Body of pancreas (tissue), 4 donors: ENCODE measurements at regions not wholly inside any gene's neighbourhood (a gene's known extent, or its start where the extent isn't known, plus 50 kb on each side); places are given as distances from the start of the nearest gene placed in this dataset.

Source experiments
- POLR2A ChIP-seq, 3 donors: fragments of 450-650 bp; IDR thresholded peaks; one replicate each; pipeline ENCODE4 v1.6.1; 2016; ENCODE audit warnings: antibody characterized with exemption in 3 of 3, mild to moderate bottlenecking in 2 of 3
- TF ChIP-seq, protein P1 (sequence below), 7 experiments: fragments of 450-650 bp in 4 of 7; fragments of 200-600 bp in 3 of 7; sonication (generic) in 3 of 7; IDR thresholded peaks; one replicate each; pipeline ENCODE4 v1.5.1; 2016 to 2019; ENCODE audit warnings: antibody characterized with exemption in 7 of 7

GRCh38 chr11:112785149-112785548 lies 176.1 kb upstream of the NCAM1 start:
- TF ChIP-seq, protein P1, sequence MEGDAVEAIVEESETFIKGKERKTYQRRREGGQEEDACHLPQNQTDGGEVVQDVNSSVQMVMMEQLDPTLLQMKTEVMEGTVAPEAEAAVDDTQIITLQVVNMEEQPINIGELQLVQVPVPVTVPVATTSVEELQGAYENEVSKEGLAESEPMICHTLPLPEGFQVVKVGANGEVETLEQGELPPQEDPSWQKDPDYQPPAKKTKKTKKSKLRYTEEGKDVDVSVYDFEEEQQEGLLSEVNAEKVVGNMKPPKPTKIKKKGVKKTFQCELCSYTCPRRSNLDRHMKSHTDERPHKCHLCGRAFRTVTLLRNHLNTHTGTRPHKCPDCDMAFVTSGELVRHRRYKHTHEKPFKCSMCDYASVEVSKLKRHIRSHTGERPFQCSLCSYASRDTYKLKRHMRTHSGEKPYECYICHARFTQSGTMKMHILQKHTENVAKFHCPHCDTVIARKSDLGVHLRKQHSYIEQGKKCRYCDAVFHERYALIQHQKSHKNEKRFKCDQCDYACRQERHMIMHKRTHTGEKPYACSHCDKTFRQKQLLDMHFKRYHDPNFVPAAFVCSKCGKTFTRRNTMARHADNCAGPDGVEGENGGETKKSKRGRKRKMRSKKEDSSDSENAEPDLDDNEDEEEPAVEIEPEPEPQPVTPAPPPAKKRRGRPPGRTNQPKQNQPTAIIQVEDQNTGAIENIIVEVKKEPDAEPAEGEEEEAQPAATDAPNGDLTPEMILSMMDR (IDR thresholded peaks at IDR 0.05): no peak
- TF ChIP-seq POLR2A (IDR thresholded peaks at IDR 0.05): no peak
